Vagina (tissue), 2 donors: ENCODE measurements at regions not wholly inside any gene's neighbourhood (a gene's known extent, or its start where the extent isn't known, plus 50 kb on each side); places are given as distances from the start of the nearest gene placed in this dataset.

Source experiments
- CTCF ChIP-seq, 3 experiments: fragments of 450-650 bp in 2 of 3; fragments of 200-600 bp in 1 of 3; sonication (generic) in 1 of 3; IDR thresholded peaks; one replicate each; pipeline ENCODE4 v1.5.1; 2017 to 2019; ENCODE audit warnings: antibody characterized with exemption in 3 of 3, mild to moderate bottlenecking in 2 of 3, moderate library complexity in 2 of 3
- POLR2A ChIP-seq, 2 donors: fragments of 450-650 bp; IDR thresholded peaks; one replicate each; pipeline ENCODE4 v1.6.1; 2017; ENCODE audit warnings: antibody characterized with exemption in 2 of 2, mild to moderate bottlenecking in 2 of 2, moderate library complexity in 2 of 2
- POLR2AphosphoS5 ChIP-seq, 2 donors: sonication (generic); formaldehyde crosslinking; IDR thresholded peaks; one replicate each; pipeline ENCODE4 v1.9.0; 2017; ENCODE audit warnings: antibody characterized with exemption in 2 of 2, mild to moderate bottlenecking in 2 of 2, low read depth in 1 of 2; ENCODE audit not compliant: insufficient read depth in 1 of 2

GRCh38 chr22:48954781-48955311, 872.8 kb downstream of the BRD1 start:
- no peak for TF ChIP-seq POLR2A (IDR thresholded peaks at IDR 0.05)
- no peak for TF ChIP-seq POLR2AphosphoS5 (IDR thresholded peaks at IDR 0.05; ENCODE audit: insufficient read depth in 1 of 2, low read depth in 1 of 2)
- TF ChIP-seq CTCF (IDR thresholded peaks at IDR 0.05), result no peak
